Hematopoietic multipotent progenitor cell (in vitro differentiated cells): ENCODE measurements at regions not wholly inside any gene's neighbourhood (a gene's known extent, or its start where the extent isn't known, plus 50 kb on each side); places are given as distances from the start of the nearest gene placed in this dataset.

ENCODE experiments used
- DNase-seq, 3 donors: peaks; one replicate each; pipeline ENCODE4 v3.0.0-alpha.2; 2011 to 2015; ENCODE audit warnings: low read depth in 2 of 3, low spot score in 2 of 3

GRCh38 chr2:191738003-191738402 is 60.1 kb downstream of the NABP1 start:
- DNase-seq: no peak

DNA sequence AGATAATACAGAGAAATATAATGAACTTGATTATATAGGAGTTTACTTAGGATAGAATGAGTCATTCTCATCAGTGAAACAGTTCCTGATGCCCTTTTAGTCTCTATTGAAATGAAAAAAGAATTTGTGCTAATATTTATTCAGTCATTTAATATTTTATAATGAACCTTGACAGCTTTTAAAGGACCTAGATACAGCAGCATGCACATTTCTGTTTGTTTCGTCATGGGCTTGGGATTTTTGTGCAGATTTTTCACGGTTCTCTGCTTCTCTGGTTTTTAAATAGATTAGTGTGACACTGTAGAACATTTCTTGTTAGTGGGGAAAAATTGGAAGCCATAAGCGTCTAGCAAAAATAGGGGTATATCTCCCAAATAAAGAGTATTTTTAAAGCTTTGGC is 60.7 kb downstream of the NABP1 start:
- no peak for DNase-seq

DNA sequence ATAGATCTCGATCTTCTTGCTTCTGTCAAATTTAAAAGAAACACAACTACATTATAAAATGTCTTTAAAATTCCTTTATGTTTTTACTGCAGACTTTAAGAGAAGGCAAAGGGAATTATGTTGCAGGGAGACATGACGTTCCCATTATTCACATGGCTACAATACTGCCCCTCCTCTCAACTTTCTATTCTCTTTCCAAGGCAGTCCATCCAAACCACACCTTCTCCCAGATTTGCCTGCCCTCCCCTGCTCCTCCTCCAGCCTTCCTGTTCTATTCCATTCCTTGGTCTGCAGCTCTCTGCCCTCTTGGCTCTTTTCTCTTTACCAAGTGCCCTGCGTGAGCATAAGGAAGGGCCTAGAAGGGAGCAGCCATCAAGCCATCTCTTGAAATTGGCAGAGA is 61.3 kb downstream of the NABP1 start:
- no peak for DNase-seq

- peak in 2 of 3 donors; percentile 18 to 35 for DNase-seq
Measured at GRCh38 chr2:191740016-191740419, 62.1 kb downstream of the NABP1 start.

- no peak for DNase-seq
Measured at GRCh38 chr2:191740759-191741158, 62.8 kb downstream of the NABP1 start.

DNA sequence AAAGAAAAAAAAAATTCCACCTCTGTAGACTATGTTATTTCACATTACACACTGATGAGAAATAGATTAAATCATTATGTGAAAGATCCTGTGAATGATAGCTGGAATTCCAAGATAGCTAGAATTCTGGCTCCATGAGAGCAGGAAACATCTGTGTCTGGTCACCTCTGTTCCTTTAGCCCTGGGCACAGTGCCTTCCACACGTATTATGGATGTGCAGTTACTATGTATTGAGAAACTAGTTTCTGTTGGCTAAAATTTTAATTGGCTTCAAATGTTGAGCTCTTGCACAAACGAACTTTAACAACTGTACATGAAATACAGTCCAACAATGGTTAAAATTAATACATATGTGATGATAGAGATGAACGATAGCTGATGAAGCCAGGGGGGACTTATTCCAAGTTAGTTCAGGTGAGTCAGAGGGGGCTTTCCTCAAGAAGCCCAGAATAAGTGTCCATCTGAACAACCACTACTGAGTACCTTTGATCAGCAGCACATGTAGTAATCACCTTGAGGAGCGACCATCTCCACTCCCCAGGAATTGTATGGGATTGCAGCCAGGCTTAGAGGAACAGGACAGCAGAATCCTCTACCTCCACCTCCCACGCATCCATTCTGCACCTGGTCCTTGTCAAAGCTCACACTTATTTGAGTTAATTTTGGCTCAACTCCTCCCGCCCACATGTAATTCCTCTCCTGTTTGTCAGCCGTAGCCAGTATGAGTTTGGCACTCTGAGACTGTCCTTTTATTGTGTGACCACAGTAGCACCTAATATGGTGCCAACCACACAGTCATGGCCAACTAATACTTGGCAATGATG is 68.6 kb downstream of the NABP1 start:
- no peak for DNase-seq

- no peak for DNase-seq
Measured at GRCh38 chr2:191747170-191747530, 69.2 kb downstream of the NABP1 start.

DNA sequence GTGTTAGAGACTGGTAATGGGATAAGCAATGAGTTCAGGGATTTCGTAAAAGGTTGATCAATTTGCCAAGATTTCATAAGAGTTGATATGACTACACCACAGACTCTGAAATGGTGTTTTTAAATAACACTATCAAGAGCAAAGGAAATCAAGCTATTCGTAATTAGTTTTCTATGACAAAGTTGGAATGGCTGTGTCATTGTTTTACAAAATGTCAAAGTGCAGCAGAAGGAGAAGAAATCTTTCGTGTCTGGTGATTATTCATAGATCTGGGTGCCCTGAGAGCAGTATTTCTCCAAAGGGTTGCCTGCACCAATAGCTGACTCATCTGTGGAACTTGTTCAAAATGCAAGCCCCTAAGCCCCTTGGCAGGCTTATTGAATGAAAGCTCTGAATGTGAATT is 70.1 kb downstream of the NABP1 start:
- no peak for DNase-seq

DNA sequence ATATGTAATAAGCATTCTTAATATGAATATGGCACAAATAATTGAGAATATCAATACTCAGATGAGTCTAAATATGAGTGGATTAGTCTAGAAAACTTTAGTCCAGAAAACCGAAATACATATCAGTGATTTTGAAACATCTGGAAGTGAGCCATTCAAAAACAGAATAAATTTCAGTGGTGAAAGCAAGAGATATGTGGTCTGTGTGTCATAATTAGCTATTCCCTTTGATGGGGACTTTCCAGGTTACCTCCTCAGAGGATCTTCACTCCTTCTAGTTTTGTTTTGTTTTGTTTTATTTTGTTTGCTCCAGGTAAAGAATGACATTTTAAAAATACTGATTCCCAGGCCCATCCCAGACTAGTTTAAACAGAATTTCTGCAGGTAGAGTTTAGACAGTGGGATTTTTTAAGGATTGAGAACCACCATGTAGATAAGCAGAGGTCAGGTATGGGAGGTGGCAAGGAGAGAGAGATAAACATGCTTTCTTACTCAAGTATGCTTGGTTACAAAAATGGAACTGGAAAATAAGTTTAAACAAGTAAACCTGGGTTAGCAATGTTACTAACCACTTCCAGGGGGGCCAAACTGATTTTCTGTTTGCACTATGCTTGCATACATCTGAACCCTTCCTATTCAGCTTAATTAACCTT is 70.7 kb downstream of the NABP1 start:
- no peak for DNase-seq

DNA sequence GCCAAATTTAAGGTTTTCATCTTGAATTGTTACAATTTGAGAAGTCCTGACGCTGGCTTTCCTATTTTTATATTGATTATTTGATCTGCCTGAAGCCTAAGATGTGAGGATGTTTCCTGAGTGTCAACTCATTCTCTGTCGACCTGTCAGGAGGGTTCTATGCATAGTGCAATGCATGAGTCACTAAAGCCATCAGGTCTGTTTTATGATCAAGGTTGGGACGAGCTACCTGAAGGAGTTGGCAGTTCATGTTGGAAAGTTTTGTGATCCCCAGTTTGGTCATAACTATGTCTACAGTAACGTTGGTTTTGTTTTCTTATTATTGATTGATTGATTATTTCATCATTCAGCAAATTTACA is 71.2 kb downstream of the NABP1 start:
- no peak for DNase-seq

DNA sequence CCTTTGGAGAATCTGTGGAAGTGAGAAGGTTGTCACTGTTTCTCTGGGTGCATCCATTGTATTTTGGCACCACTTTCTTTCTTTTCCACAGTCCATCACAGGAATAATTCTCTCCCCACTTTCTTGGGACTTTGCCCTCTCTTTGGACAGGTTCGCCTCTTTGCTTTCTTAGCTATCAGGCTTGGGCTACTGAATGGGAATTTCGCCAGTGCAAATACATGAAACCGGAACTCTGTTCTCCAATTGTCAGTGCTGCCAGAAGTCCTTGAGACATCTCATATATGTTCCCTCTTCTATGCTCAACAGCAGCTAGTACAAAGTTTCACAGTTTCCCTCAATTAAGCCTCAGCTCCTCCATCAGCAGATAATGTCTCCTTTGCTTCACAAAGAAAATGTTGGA is 76.2 kb downstream of the NABP1 start:
- no peak for DNase-seq

DNA sequence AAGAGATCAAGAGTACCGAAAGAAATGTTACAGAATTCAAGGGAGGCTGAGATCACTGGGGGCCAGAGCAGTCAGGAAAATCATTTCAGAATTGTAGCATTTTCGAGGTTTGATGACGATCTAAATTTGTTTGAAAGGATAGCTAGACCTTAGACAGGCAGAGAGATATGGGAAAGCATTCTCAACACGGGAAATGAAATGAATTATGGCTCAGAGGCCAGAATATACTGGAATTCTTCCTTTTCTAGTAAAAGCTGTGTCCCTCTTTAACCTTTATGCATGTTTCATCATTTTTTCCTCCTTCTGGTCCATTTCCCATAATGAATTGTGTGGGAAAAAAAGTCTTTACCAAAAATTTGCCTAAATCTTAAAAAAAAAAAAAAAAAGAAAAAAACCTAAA is 78.8 kb downstream of the NABP1 start:
- no peak for DNase-seq

- DNase-seq: no peak
Measured at GRCh38 chr2:191757208-191757607, 79.3 kb downstream of the NABP1 start.

- peak in 2 of 3 donors; percentile 75 to 86 for DNase-seq
Measured at GRCh38 chr2:191758518-191759507, 80.9 kb downstream of the NABP1 start.

DNA sequence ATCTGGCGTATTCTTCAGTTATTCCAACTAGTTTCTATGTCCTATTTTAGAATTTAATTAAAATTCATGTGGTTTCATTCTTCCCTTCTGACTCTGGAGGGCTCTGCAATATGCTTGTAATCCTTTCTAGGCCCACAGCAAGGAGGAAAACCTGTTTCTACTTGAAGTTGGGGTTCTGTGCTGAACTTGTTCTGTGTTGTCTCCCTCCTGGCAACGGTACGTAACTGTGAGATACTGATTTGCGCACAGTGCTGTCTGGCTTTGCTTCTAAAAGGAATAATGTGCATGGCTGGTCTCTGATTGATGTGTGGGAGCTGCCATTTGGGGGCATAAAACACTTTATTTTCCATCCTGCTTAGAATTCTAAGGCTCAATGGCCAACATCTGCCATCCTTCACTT is 81.7 kb downstream of the NABP1 start:
- DNase-seq: no peak

GRCh38 chr2:191760655-191761262 is 82.8 kb downstream of the NABP1 start:
- no peak for DNase-seq

DNA sequence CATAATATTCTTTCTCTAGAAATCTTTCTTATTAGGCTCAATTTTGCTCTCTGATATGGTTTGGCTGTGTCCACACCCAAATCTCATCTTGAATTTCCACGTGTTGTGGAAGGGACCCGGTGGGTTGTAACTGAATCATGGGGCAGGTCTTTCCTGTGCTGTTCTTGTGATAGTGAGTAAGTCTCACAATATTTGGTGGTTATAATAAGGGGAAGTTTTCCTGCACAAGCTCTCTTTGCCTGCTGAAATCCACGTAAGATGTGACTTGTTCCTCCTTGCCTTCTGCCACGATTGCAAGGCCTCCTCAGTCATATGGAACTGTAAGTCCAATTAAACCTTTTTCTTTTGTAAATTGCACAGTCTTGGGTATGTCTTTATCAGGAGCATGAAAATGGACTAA is 73.8 kb downstream of the CAVIN2 start:
- no peak for DNase-seq

DNA sequence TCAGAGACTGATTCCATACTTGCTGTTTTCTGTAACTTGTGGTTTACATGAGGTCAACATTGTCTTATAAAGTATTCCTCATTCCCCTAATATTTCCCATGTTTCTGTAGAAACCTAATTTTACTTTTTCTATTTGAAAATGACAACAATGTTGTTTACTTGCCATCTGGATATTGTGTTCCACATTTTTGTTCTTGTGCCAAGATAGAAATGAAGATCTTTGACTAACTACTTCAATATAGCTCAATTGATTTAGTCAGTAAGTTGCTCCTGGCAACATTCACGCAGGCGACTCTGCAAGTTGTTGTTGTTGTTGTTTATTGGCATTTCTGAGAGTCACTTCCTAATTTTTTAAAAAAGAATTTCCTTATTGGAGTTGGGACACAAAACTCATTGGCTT is 69.5 kb downstream of the CAVIN2 start:
- DNase-seq: no peak

DNA sequence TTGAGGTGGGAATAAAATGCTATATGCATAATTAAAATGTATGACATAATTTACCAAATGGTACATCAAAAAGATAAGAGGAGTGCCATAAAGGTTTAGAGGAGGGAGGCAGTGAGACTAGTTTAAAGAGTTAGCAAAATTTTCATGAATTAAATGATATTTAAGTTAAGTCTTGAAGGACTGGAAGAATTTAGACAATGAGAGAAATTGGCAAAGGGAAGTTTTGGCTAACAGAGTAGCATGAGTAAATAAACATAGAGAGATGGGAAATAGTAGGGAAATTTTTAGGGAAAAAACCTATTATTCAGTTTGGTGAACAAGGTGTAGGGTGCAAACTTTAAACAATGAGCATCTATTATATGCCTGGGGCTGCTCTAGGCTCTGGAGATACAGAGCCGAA is 68.8 kb downstream of the CAVIN2 start:
- DNase-seq: no peak

DNA sequence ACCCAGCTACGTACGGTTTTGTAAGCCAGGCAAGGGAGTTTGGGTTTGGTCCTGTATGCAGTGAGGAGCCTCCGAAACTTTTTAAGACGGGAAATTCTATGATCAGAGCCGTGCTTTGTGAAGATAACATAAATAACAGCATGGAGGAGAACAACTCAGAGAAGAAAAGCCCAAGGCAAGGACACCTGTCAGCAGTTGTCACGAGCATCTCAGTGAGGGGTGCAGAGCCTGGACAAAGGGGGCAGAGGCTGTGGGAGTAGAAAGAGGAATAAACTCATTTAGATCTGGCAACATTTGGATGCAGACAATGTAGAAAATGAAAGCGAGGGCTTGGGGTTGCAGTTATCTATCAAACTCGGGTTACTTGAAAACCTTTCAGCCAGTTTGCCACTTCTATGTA is 64.5 kb downstream of the CAVIN2 start:
- no peak for DNase-seq

DNA sequence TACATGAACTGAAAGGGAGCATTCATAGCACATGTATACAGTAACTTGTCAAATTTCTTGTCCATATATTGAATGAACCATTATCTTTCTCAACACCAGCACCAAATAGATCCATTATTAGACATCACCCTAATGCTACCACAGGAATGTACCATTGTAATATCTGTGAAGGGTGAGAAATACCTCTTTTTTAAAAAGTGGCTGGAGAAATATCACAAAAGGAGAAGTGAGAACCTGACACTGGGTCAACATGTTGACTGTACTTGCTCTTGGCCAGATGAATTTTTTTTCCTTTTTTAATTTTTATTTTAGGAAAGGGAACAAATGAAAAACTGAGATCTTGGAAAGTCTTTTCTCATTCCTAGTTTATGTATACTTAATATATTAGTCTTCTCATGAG is 63.5 kb downstream of the CAVIN2 start:
- no peak for DNase-seq
